Activated CD4-positive, alpha-beta T cell treated with anti-CD3 and anti-CD28 coated beads, Interleukin-2, amount 50 U/mL, for 16 hours (primary cell): ENCODE measurements at regions not wholly inside any gene's neighbourhood (a gene's known extent, or its start where the extent isn't known, plus 50 kb on each side); places are given as distances from the start of the nearest gene placed in this dataset.

Experiments used
- DNase-seq: peaks from one replicate; pipeline ENCODE4 v3.0.0-alpha.2; 2020

DNA sequence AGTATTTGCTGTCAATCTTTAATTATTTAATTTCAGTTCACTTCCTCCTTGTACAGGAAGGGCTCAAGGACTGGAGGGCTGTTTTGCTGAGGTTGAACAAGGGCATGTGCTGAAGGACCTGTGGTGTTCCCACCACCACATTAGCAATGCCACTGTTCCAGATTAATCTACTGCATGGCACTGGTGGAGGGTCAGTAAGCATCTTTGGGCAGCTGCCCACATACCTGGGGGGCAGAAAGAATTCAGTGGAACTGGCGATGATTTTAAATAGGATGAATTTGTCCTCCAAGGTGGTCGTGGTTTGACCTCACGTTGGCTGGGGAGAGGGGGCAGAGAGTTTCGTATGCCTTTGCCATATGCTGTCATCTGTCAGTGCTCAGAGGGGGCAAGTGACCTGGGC, 244.8 kb downstream of the TLE3 start:
- no peak for DNase-seq

DNA sequence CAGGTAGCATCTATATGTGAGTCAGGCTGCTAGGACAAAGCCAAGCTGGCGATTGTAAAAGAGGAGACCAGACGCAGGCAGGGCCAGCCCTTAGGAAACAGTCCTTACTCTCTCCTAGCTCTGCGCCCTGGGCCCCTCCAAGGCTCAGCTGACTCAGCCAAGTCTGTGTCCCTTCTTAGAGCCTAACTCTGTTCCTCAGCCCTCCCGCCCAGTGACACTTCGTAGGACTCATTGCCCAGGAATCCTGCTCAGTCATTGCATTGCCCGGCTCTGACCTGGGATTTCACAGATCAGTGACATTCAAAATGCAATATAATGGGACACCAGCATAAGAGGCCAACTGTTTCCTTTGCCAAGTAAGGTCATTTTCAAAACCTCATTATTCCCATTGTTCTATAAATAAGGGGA, 244.2 kb downstream of the TLE3 start:
- no peak for DNase-seq

DNA sequence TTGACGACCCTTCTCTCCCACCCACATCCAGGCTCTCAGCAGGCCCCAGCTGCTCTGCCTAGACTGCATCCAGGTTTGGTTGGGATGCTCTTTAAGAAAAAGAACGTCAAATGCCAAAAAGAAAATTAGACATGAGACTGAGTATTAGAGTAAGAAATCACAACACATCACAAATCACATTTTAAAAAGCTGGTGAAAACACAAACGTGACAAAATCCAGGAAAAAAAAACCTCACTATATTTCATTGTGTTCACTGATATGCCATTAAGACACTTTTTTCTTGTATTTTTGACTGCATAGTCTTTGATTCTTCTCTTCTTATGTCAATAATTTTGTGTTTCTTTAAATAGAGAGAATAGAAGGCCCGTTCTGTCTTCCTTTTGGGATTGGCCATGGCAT, 243.7 kb downstream of the TLE3 start:
- DNase-seq, result no peak

DNA sequence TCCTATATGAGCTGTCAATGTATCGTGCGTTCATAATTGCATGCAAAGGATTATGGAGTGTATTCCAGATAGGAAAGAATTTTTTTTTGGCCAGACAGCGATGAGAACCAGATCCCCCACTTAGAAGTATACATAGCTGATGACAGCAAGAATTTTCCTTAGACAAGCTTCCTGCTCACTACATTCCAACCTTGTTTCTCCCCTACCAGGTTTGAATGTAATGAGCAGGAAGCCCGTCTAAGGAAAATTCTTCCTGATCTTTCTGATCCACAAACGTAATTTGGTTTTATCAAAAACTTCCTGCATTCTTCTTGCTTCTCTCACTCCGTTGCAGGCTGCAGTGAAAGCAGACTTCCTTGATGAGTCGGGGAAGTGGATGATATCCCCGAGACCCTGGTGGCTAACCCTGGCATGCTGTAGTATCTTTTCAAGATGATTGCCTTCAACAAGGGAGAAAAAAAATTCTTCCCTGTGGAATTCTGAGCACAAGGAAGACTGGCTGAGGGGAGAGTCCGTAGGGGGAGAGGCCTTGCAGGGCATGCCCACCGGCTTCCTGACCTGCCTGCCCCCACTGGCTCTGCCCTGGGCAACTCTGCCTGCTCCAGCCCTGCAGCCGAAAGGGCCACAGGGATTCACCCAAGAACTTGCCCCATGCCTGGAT, 243.1 kb downstream of the TLE3 start:
- DNase-seq, result no peak

DNA sequence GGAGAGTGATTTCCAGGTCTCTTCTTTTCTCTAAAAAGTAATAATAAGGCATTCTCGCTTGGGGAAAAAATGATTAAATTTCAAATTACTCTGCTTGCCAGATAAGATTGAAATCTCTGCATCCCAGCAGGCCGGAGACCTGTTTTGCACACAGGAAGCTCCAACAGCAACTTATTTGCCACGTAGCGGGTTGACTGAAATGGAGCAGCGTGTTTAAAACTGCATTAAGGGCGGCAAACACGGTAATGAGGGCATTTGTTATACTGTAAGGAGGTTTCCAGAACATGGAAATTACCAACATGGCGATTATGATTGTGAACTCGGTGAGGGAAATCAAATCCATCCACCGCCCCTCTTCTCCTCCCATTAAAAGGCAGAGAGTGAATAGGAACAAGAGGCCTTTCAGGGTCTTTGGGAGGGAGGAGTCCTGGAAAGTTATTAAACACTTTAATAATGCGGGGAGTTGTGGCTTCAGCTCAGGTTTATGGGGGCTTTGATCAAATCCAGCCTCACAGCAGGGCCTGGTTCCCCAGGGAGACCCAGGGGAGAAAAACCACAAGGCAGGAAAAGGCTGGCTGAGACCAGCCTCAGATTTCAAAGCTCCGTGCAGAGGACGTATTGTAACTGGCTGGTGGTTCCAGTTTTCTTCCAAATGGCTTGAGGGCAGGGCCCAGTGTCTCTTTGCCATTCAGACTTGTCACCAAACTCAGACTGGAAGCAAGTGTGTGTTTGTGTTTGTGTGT, 242.3 kb downstream of the TLE3 start:
- DNase-seq, result no peak

DNA sequence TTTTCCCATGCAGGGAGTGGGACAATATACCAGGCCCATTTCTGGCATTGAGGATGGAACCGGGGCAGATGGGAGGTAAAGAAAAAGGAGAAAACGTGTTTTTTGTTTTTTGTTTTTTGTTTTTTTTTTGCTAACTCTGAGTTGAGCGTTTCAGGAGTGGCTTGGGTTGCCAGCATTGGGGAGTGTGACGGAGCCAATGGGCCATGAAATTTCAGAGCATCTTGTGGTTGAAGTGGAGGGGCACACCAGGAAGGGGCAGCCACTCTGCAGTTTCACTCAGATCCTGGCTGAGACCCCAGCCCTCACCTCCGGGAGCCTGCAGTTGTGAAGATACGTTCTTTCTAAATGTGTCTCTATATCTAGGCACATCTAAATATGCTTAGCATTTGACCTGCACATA, 240.5 kb downstream of the TLE3 start:
- no peak for DNase-seq

DNA sequence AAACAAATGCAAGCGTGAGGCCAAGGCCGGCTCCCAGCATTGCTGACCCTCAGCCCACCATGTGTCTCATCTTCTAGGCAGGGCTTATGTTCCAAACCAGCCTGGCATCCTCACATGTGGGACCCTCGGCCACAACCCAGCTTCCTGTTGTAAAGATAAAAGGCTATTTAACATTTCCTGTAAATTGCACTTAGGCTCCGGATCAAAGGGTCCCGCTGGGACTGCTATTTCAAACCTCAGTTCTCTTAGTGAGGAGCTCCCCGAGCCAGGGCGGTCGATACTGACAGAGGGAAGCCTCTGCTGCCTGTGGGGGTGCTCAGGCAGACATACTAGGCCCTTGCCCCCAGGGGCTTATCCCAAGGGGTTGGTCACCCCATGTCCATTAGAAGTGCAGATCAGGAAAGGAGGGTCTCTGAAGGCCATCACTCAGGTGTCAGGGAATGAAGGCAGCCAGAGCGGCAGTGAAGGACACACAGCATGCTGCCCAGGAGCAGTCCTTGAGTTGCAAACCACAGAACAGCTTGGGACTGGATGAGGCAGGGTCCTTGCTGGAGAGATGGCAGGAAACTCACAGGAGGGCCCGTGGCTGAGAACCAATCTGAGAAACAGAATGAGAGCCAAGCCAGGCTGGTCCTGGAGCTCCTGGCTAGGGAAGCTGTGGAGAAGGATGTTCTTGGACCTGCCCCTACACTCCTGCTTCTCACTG, 239.9 kb downstream of the TLE3 start:
- no peak for DNase-seq

DNA sequence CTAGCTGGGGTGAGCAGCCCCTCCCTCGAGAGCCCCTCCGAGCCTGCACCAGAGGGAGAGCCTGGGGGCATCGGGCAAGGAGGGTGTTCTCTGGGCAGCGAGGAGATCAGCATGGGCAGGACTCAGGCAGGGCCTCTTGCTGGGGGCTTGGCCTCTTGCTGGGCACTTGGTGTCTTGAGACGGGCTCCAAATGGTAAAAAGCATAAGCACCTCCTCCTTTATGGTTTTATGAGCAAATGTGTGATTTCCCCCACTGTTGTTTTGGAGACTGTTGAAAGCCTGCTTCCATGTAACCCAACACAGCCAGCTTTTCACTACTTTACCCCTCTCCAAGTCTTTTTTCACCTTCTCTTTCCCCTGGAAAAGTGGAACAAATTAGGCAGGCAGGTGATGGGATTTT, 239.3 kb downstream of the TLE3 start:
- no peak for DNase-seq

DNA sequence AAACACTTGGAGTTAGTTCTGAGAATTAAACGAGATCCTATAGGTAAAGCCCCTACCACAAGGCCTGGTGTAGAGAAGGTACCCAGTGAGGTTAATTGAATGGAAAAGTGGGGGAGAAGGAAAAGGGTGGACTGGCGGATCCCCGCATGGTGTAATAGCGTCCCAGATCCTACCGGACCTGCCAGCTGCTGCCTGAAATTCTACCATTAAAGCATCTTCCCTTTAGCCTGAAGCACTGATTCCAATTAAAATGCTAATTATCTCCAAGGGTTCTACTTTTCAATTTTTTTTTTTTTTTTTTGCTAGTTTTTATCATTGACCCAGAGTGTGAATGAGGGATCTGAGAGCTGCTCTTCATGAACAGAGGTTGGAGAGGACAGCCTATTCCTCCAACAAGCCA, 237.9 kb downstream of the TLE3 start:
- DNase-seq, result no peak

DNA sequence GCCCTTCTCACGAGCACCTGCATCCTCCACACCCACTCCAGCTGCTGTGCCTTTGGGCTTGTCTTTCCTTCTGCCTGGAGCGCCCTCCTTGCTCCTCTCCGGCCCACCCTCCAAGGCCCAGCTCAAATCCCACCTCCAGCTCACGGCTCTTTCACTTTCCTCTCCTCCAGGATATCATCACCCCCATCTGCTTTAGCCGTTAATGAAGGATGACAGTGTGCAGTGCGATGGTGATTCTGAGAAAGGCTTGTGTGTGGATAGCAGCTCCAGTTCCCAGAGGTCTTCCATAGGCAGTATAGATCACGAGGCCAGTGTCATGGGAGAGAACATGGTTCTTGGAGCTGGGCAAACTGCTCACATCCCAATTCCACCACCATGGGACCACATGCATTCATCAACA, 237.4 kb downstream of the TLE3 start:
- DNase-seq, result no peak

DNA sequence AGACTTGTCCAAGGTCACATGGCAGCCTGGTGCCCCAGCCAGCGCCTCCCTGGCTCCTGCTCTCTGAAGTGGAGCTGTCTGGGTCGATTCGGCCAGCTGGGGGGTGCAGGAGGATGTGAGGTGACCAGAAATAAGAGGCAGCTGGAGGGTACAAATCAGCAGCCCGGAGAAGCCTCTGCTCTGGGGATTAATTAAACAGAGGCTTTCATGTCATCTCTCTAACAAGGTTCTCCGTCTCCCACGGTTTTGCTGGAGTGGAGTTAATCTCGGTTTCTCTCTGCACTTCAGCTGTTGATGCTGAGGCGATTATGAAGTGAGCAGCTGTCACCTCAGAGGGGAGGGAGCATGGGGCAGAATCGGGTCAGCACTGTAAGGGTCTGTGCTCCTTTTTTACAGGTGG, 236.8 kb downstream of the TLE3 start:
- no peak for DNase-seq

DNA sequence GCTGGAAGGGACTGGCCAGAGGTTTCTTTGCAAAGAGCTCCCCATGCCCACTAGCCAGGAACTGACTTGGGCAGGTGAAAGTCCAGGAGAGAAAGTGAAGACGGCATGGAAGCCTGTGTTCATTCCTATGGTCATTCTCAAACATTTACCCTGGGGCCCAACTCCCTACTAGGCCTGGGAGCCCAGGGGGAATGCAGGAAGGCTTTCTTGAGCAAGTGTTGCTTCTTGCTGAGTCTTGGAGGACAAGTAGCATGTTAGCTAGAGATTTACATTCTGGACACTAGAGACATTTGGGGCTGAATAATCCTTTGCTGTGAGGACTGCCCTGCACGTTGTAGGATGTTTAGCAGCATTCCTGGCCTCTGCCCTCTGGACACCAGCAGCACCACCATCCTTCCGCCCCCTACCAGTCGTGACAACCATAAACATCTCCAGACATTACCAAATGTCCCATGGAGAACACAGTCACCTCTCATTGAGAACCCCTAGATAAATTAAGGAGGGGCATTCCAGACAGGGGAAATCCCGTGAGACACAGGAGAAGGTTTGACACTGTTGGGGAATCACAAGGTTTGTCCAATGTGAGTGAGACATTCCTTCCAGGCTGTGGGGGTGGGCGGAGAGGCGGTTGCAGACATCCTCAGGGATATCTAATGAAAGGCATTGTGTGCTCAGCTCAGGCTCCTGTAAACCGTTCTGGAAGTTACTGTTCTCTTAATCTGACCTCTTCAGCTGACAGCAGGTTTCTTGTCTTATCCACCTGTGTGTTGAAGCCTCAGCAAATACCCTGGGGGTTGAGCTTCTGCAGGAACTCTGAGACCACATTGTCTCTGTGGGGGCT, 236.2 kb downstream of the TLE3 start:
- no peak for DNase-seq

DNA sequence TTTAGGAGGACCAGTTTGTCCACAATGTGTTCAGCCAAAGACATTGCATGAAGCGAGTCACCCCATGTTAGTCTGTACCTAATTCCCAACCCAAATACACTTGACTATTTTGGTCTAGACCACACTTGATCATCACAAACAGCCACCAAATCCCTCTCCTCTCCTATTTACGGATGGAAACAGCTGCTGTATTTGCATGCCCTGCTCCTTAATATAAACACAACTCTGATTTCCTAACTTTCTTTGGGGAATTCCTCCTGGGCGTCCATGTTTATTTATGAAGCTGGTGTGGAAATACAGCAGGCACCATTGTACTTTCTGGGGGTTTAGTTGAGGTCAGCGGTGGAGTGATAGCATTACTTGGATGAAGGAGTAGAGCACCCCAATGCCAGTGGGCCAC, 235.2 kb downstream of the TLE3 start:
- no peak for DNase-seq

DNA sequence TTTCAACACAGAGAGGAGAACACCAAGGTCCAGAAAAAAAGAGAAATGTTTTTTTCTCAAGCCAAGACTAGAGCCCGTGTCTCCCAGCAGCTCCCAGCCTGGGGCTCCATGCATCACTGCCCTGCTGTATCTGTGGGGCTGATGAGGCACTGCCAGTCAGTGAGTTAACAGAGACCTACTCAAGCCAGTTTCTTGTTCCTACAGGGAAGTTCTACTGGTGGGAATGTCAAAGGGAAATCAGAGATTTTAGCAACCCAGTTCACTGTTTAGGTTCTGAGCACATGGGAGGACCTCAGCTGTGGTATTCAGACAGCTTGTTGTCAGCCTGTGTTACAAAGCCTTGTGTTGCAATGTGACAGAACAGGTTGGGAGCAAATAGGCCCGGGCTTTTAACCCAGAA, 234.3 kb downstream of the TLE3 start:
- DNase-seq, result no peak

DNA sequence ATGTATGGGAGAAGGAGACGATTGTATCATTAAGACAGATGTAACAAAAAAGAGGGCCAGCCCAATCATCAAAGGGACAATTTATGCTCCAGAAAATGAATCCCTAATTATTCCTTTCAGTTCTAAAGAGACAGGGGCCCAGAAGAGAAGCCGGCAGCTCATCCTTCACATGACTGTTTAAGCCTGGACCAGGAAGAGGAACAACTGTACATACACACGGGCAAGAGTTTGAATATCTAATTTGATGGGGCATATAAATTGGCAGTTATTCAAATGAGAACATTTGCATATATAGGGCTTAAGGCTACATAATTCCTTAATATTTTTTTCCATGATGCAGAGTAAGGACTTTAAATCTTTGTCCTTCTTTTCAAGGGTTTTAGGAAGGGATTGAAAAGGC, 232.3 kb downstream of the TLE3 start:
- DNase-seq, result no peak

DNA sequence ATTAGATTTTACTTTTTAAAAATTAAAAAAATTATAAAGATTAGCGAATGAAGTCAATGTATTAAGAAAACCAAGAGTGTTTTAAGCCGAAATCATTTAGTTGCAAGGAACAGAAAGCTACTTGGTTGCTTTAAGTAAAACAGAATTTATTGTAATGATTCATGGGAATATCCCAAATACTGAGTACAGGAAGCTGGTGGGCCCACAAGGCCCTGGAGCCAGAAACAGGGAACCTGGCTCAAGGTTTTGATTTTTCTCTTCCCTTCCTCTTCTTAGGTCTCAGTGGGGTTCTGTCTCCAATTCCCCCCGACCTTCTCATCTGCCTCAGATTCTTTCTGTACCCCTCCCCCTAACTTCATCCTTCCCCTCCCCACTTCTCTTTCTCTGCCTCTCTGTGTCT, 229.0 kb downstream of the TLE3 start:
- DNase-seq, result no peak

DNA sequence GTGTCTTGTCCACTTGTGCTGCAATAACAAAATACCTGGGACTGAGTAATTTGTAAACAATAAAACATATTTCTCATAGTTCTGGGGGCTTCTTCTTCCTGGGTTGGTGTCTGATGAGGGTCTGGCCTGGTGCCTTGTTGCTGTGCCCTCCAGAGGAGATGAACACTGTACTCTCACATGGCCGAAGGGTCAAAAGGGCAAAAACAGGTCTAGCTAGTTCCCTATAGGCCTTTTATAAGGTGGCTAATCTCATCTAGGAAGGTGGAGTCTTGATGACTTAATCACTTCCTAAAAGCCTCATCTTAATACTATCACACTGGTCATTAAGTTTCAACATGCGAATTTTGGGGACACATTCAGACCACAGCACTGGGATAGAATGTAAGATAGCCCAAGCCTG, 228.4 kb downstream of the TLE3 start:
- DNase-seq, result no peak

DNA sequence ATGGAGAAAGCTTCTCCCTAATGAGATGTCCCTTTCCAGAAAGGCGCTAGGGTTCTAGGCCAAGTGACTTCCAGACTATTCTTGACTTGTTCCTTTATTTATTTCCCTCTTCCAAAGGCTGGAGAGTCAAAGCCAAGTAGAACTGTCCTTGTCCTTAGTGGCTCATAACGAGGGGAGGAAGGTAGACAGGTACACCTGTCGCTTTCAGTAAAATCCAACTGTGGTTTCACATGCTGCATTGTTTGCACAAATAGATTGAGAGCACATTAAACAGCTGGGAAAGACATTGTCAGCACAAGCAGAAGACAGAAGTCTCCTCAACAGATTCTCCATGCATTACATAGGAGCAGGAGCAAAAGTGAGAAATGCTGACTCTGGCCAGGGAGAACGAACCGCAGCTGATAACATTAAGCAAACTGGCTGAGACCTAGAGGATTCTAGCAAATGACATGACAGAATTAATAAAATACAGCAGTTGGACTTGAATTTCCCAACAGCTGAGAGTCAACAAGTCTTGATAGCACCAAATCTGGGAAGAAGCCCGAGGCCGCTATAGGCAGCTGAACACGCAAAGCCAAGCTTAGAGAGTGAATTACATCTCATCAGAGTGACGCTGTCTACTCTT, 227.7 kb downstream of the TLE3 start:
- no peak for DNase-seq

DNA sequence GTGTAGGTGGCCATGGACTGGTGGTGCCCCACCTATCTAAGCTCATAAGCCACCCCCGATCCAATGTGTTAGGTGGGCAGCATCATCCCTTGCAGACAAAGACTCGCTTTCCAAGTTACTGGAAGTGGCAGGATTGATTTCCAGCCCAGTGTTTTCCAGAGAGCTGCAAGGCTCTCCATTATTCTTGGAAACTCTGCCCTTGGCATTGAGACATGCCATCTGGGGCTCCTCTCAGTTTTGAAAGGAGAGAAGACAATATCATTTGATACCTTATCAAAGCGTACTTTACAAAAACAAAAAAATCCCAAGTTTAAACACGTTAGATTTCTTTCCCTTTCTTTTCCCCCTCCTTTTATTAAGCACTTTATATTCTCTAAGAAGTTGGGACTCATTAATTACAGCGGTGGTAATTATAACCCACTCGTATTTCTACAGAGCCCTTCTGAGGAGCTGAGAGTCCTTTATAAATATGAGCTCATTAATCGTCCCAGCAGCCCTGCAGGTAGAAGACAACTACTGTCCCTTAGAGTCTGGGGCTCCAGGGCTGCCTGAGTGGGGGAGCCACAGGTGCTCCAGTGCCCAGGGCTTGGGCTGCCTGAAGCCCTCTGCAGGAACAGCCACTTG, 226.1 kb downstream of the TLE3 start:
- no peak for DNase-seq

DNA sequence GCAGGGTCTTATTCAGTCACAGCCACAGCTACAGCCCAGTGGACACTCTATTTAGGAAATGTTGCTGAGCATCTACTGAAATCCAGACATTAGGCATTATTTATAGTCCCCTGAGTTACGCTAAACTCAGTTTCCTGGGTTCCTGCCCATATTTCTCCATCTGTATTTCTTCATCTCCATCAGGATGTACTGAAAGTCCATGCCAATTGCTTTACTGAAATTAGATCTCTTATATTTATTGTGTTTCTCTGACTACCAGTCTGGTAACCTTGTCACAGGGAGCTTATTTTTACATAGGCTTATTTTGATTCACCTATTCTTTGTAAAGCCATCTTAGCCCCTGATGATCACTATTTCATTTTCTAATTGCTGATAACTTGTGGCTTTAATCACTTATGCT, 223.9 kb downstream of the TLE3 start:
- no peak for DNase-seq

DNA sequence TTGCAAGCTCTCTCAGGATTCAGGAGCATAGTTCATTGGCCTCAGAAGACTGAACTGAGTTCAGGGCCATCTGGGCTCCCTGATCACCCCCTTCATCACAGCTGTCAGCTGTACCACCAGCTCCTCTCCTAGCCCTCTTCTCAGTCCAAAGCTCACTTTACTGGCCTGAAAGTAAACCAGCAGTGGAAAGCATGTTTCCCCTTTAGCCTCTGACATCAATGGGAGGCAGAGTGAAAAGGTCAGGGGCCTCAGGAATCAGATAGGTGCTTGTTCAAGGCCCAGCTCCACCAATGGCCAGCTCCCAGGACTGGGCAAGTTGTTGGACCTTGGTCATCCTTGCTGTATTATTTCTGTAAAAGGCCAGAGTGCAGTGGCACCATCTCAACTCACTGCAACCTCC, 223.4 kb downstream of the TLE3 start:
- DNase-seq, result no peak
